NB4 (cell line): ENCODE measurements at regions not wholly inside any gene's neighbourhood (a gene's known extent, or its start where the extent isn't known, plus 50 kb on each side); places are given as distances from the start of the nearest gene placed in this dataset.

Experiments used
- MYC ChIP-seq: IDR thresholded peaks from 2 replicates; pipeline ENCODE4 v1.6.1; 2011; ENCODE audit warnings: low read depth, low read length
- POLR2A ChIP-seq: IDR thresholded peaks from 2 replicates; pipeline ENCODE4 v1.6.1; 2011; ENCODE audit warnings: mild to moderate bottlenecking; ENCODE audit not compliant: insufficient read length; ENCODE audit errors: extremely low read depth
- TF ChIP-seq, protein P1 (sequence below): IDR thresholded peaks from 2 replicates; pipeline ENCODE4 v1.6.1; 2011; ENCODE audit warnings: low read depth, low read length

DNA sequence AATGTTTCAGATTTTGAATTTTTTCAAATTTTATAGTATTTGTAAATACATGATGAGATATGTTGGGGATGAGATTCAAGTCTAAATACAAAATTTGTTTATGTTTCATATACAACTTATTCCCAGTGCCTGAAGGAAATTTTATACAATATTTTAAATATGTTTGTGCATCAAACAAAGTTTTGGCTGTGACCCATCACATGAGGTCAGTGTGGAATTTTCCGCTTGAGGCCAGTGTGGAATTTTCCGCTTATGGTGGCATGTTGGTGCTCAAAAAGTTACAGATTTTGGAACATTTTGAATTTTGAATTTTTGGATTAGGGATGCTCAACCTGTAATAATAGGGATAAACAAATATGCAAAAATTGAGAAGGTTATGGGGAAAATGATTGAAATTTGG lies 356.6 kb upstream of the JAG1 start:
- no peak for TF ChIP-seq MYC
- TF ChIP-seq, protein P1, sequence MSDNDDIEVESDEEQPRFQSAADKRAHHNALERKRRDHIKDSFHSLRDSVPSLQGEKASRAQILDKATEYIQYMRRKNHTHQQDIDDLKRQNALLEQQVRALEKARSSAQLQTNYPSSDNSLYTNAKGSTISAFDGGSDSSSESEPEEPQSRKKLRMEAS, result no peak
- TF ChIP-seq POLR2A, result no peak
